K562 (cell line): ENCODE measurements at regions not wholly inside any gene's neighbourhood (a gene's known extent, or its start where the extent isn't known, plus 50 kb on each side); places are given as distances from the start of the nearest gene placed in this dataset.

Experiments
- ATAC-seq: fragments of 200-7000 bp; cut with Tn5 transposase; 3 replicates; pipeline ENCODE4 v1.9.1; 2020; ENCODE audit warnings: moderate library complexity
- BruUV-seq: library from RNA; stranded (reverse); fragments of 400-500 nt; replicated peaks from 2 replicates; lab custom pipeline; 2021; lab: Mats Ljungman, UMichigan
- CTCF ChIA-PET: fragments of 300-600 bp; formaldehyde crosslinking; extraction: SDS; loops from one replicate; lab custom pipeline; 2021; ENCODE audit warnings: low intra/inter-chr PET ratio; lab: Yijun Ruan, JAX
- POLR2A ChIA-PET: fragments of 300-600, 350-650 bp; sonication (Branson Sonifier 250); formaldehyde crosslinking; extraction: SDS; loops from one replicate; lab custom pipeline; 2021; ENCODE audit warnings: antibody characterized with exemption, inconsistent platforms; lab: Yijun Ruan, JAX
- DNase-seq, 4 experiments: peaks; one replicate each; pipeline versions ENCODE4 v3.0.0 to v3.0.0-alpha.2; 2011 to 2018; ENCODE audit warnings: low spot score in 3 of 4, mixed read lengths in 3 of 4; ENCODE audit errors: extremely low read depth in 1 of 4
- FAIRE-seq: peaks from 2 replicates; lab custom pipeline; 2011; peaks lifted over from hg19 to GRCh38; lab: Jason Lieb, UNC
- H2AFZ ChIP-seq: 2 replicates; pipeline ENCODE4 v1.6.0; 2011; ENCODE audit warnings: low read depth, low read length, control low read depth, inconsistent platforms
- H3K27ac ChIP-seq: fragments of 200-600 bp; 3 replicates; pipeline ENCODE4 v1.8.0; 2011; ENCODE audit warnings: low read depth, mild to moderate bottlenecking, control low read depth, inconsistent platforms, low read length, moderate library complexity, mixed read lengths; ENCODE audit errors: extremely low read depth
- H3K27me3 ChIP-seq, 2 experiments: fragments of 300-600 bp in 1 of 2; 2 replicates in 1 of 2; 3 replicates in 1 of 2; pipeline versions ENCODE4 v1.6.0 to v1.8.0; 2011; ENCODE audit warnings: inconsistent platforms in 2 of 2, low read length in 2 of 2, mild to moderate bottlenecking in 1 of 2, mixed read lengths in 1 of 2, moderate library complexity in 1 of 2; ENCODE audit not compliant: control insufficient read depth in 2 of 2, insufficient read depth in 2 of 2
- H3K36me3 ChIP-seq: fragments of 300-600 bp; 3 replicates; pipeline ENCODE4 v1.8.0; 2011; ENCODE audit warnings: mild to moderate bottlenecking, low read length, inconsistent platforms; ENCODE audit not compliant: control insufficient read depth, insufficient read depth
- H3K4me1 ChIP-seq, 2 experiments: fragments of 200-600 bp in 1 of 2; replicated peaks in 1 of 2; 2 replicates in 1 of 2; 3 replicates in 1 of 2; pipeline versions ENCODE4 v1.5.1 to v1.8.0; 2011; ENCODE audit warnings: inconsistent platforms in 2 of 2, low read length in 2 of 2, mild to moderate bottlenecking in 1 of 2, mixed read lengths in 1 of 2, moderate library complexity in 1 of 2; ENCODE audit not compliant: control insufficient read depth in 2 of 2, insufficient read depth in 2 of 2
- H3K4me2 ChIP-seq: 2 replicates; pipeline ENCODE4 v1.6.1; 2011; ENCODE audit warnings: low read length, control low read depth, inconsistent platforms, mixed read lengths; ENCODE audit not compliant: insufficient read depth
- H3K4me3 ChIP-seq: fragments of 200-600 bp; sonication (generic), shearing (Covaris generic); 2 replicates; pipeline ENCODE4 v1.5.1; 2016; ENCODE audit warnings: control low read depth, inconsistent platforms
- H3K79me2 ChIP-seq: fragments of 200-600 bp; 3 replicates; pipeline ENCODE4 v1.8.0; 2011; ENCODE audit warnings: low read length, inconsistent platforms; ENCODE audit not compliant: control insufficient read depth, insufficient read depth
- H3K9ac ChIP-seq, 2 experiments: 2 replicates each; pipeline versions ENCODE4 v1.6.0 to v1.6.1; 2011; ENCODE audit warnings: low read depth in 2 of 2, low read length in 2 of 2, control low read depth in 1 of 2, inconsistent platforms in 1 of 2, mild to moderate bottlenecking in 1 of 2, mixed read lengths in 1 of 2; ENCODE audit not compliant: insufficient read depth in 1 of 2
- H3K9me1 ChIP-seq: one replicate; pipeline ENCODE4 v1.6.0; 2011; ENCODE audit warnings: inconsistent platforms, mild to moderate bottlenecking, low read length, moderate library complexity; ENCODE audit not compliant: control insufficient read depth, insufficient read depth
- H3K9me3 ChIP-seq: replicated peaks from 2 replicates; pipeline ENCODE4 v1.5.1; 2011; ENCODE audit warnings: low read depth, low read length, inconsistent platforms; ENCODE audit not compliant: control insufficient read depth, insufficient read depth
- H4K20me1 ChIP-seq: replicated peaks from 2 replicates; pipeline ENCODE4 v1.6.1; 2011; ENCODE audit warnings: low read length, inconsistent platforms, mixed read lengths; ENCODE audit not compliant: control insufficient read depth, insufficient read depth
- BDP1 ChIP-seq: IDR thresholded peaks from 3 replicates; pipeline ENCODE4 v1.6.1; 2011; ENCODE audit not compliant: insufficient read length, insufficient read depth
- BHLHE40 ChIP-seq: IDR thresholded peaks from 2 replicates; pipeline ENCODE4 v1.6.1; 2011; ENCODE audit warnings: low read length, improper control_type of control experiment
- CREM ChIP-seq: IDR thresholded peaks from 2 replicates; pipeline ENCODE4 v1.6.1; 2014; ENCODE audit warnings: antibody characterized with exemption, low read depth
- E2F4 ChIP-seq: sonication (generic); formaldehyde crosslinking; IDR thresholded peaks from 2 replicates; pipeline ENCODE4 v1.8.0; 2022; ENCODE audit warnings: mild to moderate bottlenecking, low read depth, missing genetic modification reagents
- GATA2 ChIP-seq: sonication (generic); formaldehyde crosslinking; IDR thresholded peaks from 2 replicates; pipeline ENCODE4 v1.4.0; 2020; ENCODE audit warnings: mild to moderate bottlenecking, missing genetic modification reagents
- HDAC6 ChIP-seq: IDR thresholded peaks from 2 replicates; pipeline ENCODE4 v1.6.1; 2012; ENCODE audit warnings: low read depth, mild to moderate bottlenecking, control low read depth, inconsistent platforms, low read length, moderate library complexity
- KAT2B ChIP-seq: IDR thresholded peaks from one replicate; pipeline ENCODE4 v1.6.1; 2012; ENCODE audit warnings: low read depth, mild to moderate bottlenecking, control low read depth, inconsistent platforms, low read length, moderate library complexity
- NFE2L1 ChIP-seq: fragments of 450-650 bp; IDR thresholded peaks from 2 replicates; pipeline ENCODE4 v1.6.1; 2016; ENCODE audit warnings: missing genetic modification characterization, low read depth, mild to moderate bottlenecking, missing compliant biosample characterization, moderate library complexity, borderline replicate concordance
- PHTF2 ChIP-seq: fragments of 250-450 bp; sonication (Bioruptor Pico); IDR thresholded peaks from 2 replicates; pipeline ENCODE4 v1.5.0; 2021; ENCODE audit warnings: mild to moderate bottlenecking
- SNIP1 ChIP-seq: fragments of 450-650 bp; IDR thresholded peaks from 2 replicates; pipeline ENCODE4 v1.7.1; 2017; ENCODE audit warnings: low read depth, mild to moderate bottlenecking
- ZNF12 ChIP-seq: sonication (generic); formaldehyde crosslinking; IDR thresholded peaks from 2 replicates; pipeline ENCODE4 v1.4.0; 2020; ENCODE audit warnings: mild to moderate bottlenecking, missing genetic modification reagents
- ZNF274 ChIP-seq: IDR thresholded peaks from 2 replicates; pipeline ENCODE4 v1.6.1; 2011; ENCODE audit warnings: low read depth, mild to moderate bottlenecking, low read length, moderate library complexity, borderline replicate concordance
- WGBS: fragments of 100-300 bp; shearing (Covaris generic); methylation state at CpG from one replicate; pipeline ENCODE4 v1.1.6; 2016; ENCODE audit warnings: low coverage, mixed read lengths; ENCODE audit not compliant: insufficient coverage; ENCODE audit errors: missing lambda C conversion rate; 5-methylcytosine and 5-hydroxymethylcytosine counted together
- in situ Hi-C: fragments of 300-500 bp; cut with MboI; formaldehyde crosslinking; loops from 4 replicates; pipeline ENCODE4 v1.15.0; 2018; ENCODE audit warnings: inconsistent platforms, mixed read lengths
- intact Hi-C: fragments of 100-400 bp; cut with micrococcal nuclease; formaldehyde crosslinking; loops from 2 replicates; pipeline ENCODE4 v1.14.2; 2022
- TF ChIP-seq, protein P1 (sequence below): sonication (generic); formaldehyde crosslinking; IDR thresholded peaks from 2 replicates; pipeline ENCODE4 v1.8.0; 2023; ENCODE audit warnings: mild to moderate bottlenecking, missing genetic modification reagents

- intact Hi-C loops = no loop called here
- no peak for ATAC-seq
- no TSS peak for BruUV-seq
Observed at GRCh38 chr10:127797339-127797738, 60.4 kb downstream of the FOXI2 start.

DNA sequence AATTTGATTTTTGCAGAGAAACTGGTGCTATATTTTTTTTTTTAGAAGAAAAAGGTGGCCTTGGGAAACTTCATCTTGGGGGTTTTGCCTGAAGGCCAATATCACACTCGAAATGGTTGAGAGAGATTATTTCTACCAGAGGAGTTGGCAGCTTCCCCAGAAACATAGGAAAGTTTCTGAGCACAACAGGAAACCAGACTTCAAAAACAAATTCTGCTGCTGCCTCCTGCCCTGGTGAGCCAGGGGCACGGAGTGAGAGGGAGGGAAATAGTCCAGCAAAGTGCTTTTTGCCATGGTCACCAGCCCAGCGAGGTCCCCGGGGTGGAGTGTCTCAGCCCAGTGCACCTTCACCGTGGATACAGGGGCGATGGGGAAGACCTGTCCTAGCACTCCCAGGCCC is 61.1 kb downstream of the FOXI2 start:
- H3K36me3 ChIP-seq = no peaks in the 10 kb centered on the region
- no peak for ATAC-seq
- ChIA-PET POLR2A (no interaction called here), CTCF (no interaction called here)
- intact Hi-C loops = no loop called here
- no peak for FAIRE-seq
- H3K27me3 ChIP-seq = no peaks in the 10 kb centered on the region
- H3K4me1 ChIP-seq = no peaks in the 10 kb centered on the region
- H3K27ac ChIP-seq = no peak overlapping the region
- no peaks in the 10 kb centered on the region for H4K20me1 ChIP-seq
- WGBS = 5% methylated on average over 4 of the region's 6 CpGs
- H2AFZ ChIP-seq = no peak overlapping the region
- no peaks in the 10 kb centered on the region for H3K9me3 ChIP-seq
- H3K79me2 ChIP-seq = no peaks in the 10 kb centered on the region
- in situ Hi-C loops = no loop called here
- H3K9me1 ChIP-seq = no peaks in the 10 kb centered on the region
- H3K4me3 ChIP-seq = no peak overlapping the region
- H3K4me2 ChIP-seq = no peak overlapping the region
- BruUV-seq = no TSS peak
- H3K9ac ChIP-seq = no peak overlapping the region
- TF ChIP-seq BDP1 = no peak
- no peak for TF ChIP-seq GATA2
- TF ChIP-seq NFE2L1 (tag) = no peak
- no peak for TF ChIP-seq ZNF12
- no peak for TF ChIP-seq ZNF274
- TF ChIP-seq, protein P1, sequence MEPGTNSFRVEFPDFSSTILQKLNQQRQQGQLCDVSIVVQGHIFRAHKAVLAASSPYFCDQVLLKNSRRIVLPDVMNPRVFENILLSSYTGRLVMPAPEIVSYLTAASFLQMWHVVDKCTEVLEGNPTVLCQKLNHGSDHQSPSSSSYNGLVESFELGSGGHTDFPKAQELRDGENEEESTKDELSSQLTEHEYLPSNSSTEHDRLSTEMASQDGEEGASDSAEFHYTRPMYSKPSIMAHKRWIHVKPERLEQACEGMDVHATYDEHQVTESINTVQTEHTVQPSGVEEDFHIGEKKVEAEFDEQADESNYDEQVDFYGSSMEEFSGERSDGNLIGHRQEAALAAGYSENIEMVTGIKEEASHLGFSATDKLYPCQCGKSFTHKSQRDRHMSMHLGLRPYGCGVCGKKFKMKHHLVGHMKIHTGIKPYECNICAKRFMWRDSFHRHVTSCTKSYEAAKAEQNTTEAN (CRISPR knock-in tag) = no peak
- no peak for TF ChIP-seq BHLHE40
- TF ChIP-seq CREM = no peak
- no peak for TF ChIP-seq HDAC6
- TF ChIP-seq KAT2B = no peak
- no peak for DNase-seq

More at GRCh38 chr10:127797339-127797738, 60.4 kb downstream of the FOXI2 start:
- H3K4me2 ChIP-seq = no peak overlapping the region
- H3K9me1 ChIP-seq = no peaks in the 10 kb centered on the region
- TF ChIP-seq PHTF2 (CRISPR knock-in tag) (no peak), E2F4 (no peak), SNIP1 (no peak)
- no peaks in the 10 kb centered on the region for H4K20me1 ChIP-seq
- no peak overlapping the region for H3K4me3 ChIP-seq
- WGBS = no CpG with 5 or more reads among the region's 1 CpG
- in situ Hi-C loops = no loop called here
- H3K4me1 ChIP-seq = no peaks in the 10 kb centered on the region
- no peak overlapping the region for H2AFZ ChIP-seq
- no peak overlapping the region for H3K9ac ChIP-seq
- ChIA-PET CTCF (no interaction called here), POLR2A (no interaction called here)
- FAIRE-seq (no peak), DNase-seq (no peak)
- H3K79me2 ChIP-seq = no peaks in the 10 kb centered on the region
- no peaks in the 10 kb centered on the region for H3K36me3 ChIP-seq
- no peak overlapping the region for H3K27ac ChIP-seq
- H3K9me3 ChIP-seq = no peaks in the 10 kb centered on the region
- no peaks in the 10 kb centered on the region for H3K27me3 ChIP-seq
